ENCODE measurements at regions not wholly inside any gene's neighbourhood (a gene's known extent, or its start where the extent isn't known, plus 50 kb on each side); places are given as distances from the start of the nearest gene placed in this dataset.
A peak's percentile ranks its signal among the peaks of the same experiment; 100 is the strongest.

DNA sequence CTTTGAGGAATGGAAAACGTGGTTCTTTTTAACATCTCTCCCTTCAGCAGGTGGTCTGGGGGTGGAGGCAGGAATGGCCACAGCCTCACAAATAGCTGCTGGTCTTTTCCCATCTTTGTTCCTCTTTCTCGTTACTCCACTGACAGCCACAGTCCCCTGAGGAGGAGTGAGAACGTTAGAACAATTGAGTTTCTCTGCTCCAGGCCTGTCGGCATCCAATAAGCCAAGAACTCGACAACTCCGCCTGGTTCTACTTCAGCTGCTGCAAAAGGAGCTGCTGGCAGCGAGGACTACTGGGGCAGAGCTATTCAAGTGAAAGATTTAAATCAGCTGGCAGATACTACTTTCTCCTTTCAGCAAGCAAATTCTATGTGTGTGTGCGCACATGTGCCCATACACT lies 169.5 kb upstream of the GALNT2 start:
- CTCF ChIA-PET = interaction anchor here (0.7 to 1.3 kb wide), 3 partner anchors 10 to 18 kb away, joined by 3 to 5 read pairs (median 3); no protein-coding TSS in a partner anchor
- Histone ChIP-seq H3K4me1 (ENCODE audit: control insufficient read depth, insufficient read depth, low read length) (peaks cover 12% of the 10 kb centered on the region), H3K4me3 (ENCODE audit: low read depth, low read length) (no peak overlapping the region), H3K36me3 (ENCODE audit: control insufficient read depth in 2 of 2, insufficient read depth in 1 of 2, low read length in 2 of 2) (no peaks in the 10 kb centered on the region), H3K9me3 (ENCODE audit: control insufficient read depth, insufficient read depth, low read depth, low read length) (peaks cover 3% of the 10 kb centered on the region; the same call in 1 of the 2 replicates), H3K27ac (ENCODE audit: extremely low read depth, low read depth, low read length) (no peak overlapping the region)
- POLR2A ChIA-PET = no interaction called here
- TF ChIP-seq ZNF341 (tag by site-specific recombination; IDR thresholded peaks at IDR 0.05; ENCODE audit: low read depth) (peak; percentile 43; the same call in 1 of the 2 replicates), ZNF148 (tag by site-specific recombination; IDR thresholded peaks at IDR 0.05; ENCODE audit: borderline replicate concordance) (no peak)

DNA sequence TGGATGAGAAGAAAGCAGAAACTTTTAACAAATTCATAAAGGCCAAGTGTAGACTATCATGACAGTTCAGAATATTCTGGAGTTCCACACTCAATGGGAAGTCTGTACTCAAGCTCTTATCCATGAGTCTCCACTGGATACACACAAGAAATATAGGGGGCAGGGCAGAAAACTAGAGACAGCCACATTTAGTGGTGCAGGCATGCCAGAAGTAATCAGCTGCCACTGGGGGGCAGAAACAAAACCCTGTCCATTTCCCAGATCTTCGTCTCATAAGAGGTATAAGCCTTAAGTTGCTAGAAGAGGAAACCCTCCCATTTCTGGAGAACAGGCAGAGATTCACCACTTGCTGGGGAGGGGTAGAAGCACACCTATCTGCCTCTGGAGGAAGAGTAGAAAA lies 166.8 kb upstream of the GALNT2 start:
- no peak overlapping the region for H3K4me3 ChIP-seq (ENCODE audit: low read depth, low read length)
- POLR2A ChIA-PET = no interaction called here
- no peaks in the 10 kb centered on the region; the same call in 1 of the 2 replicates for H3K4me1 ChIP-seq (ENCODE audit: control insufficient read depth, insufficient read depth, low read length)
- peaks cover 3% of the 10 kb centered on the region; the same call in 1 of the 2 replicates for H3K9me3 ChIP-seq (ENCODE audit: control insufficient read depth, insufficient read depth, low read depth, low read length)
- H3K36me3 ChIP-seq (ENCODE audit: control insufficient read depth in 2 of 2, insufficient read depth in 1 of 2, low read length in 2 of 2) = no peaks in the 10 kb centered on the region
- H3K27ac ChIP-seq (ENCODE audit: extremely low read depth, low read depth, low read length) = no peak overlapping the region
- CTCF ChIA-PET = interaction anchor here (1.1 to 1.3 kb wide), 2 partner anchors 51 to 127 kb away, joined by 3 read pairs; no protein-coding TSS in a partner anchor
- no peak for TF ChIP-seq ZNF777 (tag by site-specific recombination; IDR thresholded peaks at IDR 0.05; ENCODE audit: borderline replicate concordance)
- TF ChIP-seq ZNF488 (tag by site-specific recombination; IDR thresholded peaks at IDR 0.05) = no peak
- TF ChIP-seq ZNF747 (tag by site-specific recombination; IDR thresholded peaks at IDR 0.05) = no peak
- TF ChIP-seq, protein P1, sequence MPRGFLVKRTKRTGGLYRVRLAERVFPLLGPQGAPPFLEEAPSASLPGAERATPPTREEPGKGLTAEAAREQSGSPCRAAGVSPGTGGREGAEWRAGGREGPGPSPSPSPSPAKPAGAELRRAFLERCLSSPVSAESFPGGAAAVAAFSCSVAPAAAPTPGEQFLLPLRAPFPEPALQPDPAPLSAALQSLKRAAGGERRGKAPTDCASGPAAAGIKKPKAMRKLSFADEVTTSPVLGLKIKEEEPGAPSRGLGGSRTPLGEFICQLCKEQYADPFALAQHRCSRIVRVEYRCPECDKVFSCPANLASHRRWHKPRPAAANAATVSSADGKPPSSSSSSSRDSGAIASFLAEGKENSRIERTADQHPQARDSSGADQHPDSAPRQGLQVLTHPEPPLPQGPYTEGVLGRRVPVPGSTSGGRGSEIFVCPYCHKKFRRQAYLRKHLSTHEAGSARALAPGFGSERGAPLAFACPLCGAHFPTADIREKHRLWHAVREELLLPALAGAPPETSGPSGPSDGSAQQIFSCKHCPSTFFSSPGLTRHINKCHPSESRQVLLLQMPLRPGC (tag by site-specific recombination; IDR thresholded peaks at IDR 0.05) = no peak
- no peak for TF ChIP-seq ZNF639 (tag by site-specific recombination; IDR thresholded peaks at IDR 0.05)
- TF ChIP-seq MYNN (tag by site-specific recombination; IDR thresholded peaks at IDR 0.05; ENCODE audit: borderline replicate concordance) = no peak
- no peak for TF ChIP-seq YY1 (tag by site-specific recombination; IDR thresholded peaks at IDR 0.05)
- no peak for TF ChIP-seq ZNF791 (tag by site-specific recombination; IDR thresholded peaks at IDR 0.05)
- no peak for TF ChIP-seq ZNF292 (tag by site-specific recombination; IDR thresholded peaks at IDR 0.05; ENCODE audit: borderline replicate concordance, low read depth)
- TF ChIP-seq, protein P2, sequence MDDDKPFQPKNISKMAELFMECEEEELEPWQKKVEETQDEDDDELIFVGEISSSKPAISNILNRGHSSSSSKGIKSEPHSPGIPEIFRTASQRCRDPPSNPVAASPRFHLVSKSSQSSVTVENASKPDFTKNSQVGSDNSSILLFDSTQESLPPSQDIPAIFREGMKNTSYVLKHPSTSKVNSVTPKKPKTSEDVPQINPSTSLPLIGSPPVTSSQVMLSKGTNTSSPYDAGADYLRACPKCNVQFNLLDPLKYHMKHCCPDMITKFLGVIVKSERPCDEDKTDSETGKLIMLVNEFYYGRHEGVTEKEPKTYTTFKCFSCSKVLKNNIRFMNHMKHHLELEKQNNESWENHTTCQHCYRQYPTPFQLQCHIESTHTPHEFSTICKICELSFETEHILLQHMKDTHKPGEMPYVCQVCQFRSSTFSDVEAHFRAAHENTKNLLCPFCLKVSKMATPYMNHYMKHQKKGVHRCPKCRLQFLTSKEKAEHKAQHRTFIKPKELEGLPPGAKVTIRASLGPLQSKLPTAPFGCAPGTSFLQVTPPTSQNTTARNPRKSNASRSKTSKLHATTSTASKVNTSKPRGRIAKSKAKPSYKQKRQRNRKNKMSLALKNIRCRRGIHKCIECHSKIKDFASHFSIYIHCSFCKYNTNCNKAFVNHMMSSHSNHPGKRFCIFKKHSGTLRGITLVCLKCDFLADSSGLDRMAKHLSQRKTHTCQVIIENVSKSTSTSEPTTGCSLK (tag by site-specific recombination; IDR thresholded peaks at IDR 0.05) = no peak

All from HEK293 (cell line).